SW 1271 (cell line): ENCODE measurements at regions not wholly inside any gene's neighbourhood (a gene's known extent, or its start where the extent isn't known, plus 50 kb on each side); places are given as distances from the start of the nearest gene placed in this dataset.

Experiments
- DNase-seq, 2 experiments: peaks; one replicate each; lab custom pipeline; 2025; lab: John Stamatoyannopoulos, UW

GRCh38 chr7:136665878-136666509, 202.5 kb upstream of the CHRM2 start:
- DNase-seq, result no peak

GRCh38 chr7:136664537-136664936, 203.9 kb upstream of the CHRM2 start:
- no peak for DNase-seq

GRCh38 chr7:136657482-136657921, 210.9 kb upstream of the CHRM2 start:
- DNase-seq, result no peak

GRCh38 chr7:136656516-136656915, 211.9 kb upstream of the CHRM2 start:
- no peak for DNase-seq

GRCh38 chr7:136655414-136655813, 213.0 kb upstream of the CHRM2 start:
- DNase-seq, result no peak

GRCh38 chr7:136654406-136654805, 214.0 kb upstream of the CHRM2 start:
- DNase-seq, result no peak

- no peak for DNase-seq
Measured at GRCh38 chr7:136652635-136653370, 215.6 kb upstream of the CHRM2 start.

GRCh38 chr7:136640977-136641376, 227.5 kb upstream of the CHRM2 start:
- no peak for DNase-seq

GRCh38 chr7:136637813-136638212, 230.6 kb upstream of the CHRM2 start:
- DNase-seq, result no peak

- DNase-seq, result no peak
Measured at GRCh38 chr7:136635751-136636150, 232.7 kb upstream of the CHRM2 start.

GRCh38 chr7:136618818-136619217, 249.6 kb upstream of the CHRM2 start:
- DNase-seq, result no peak

GRCh38 chr7:136617176-136617575, 251.3 kb upstream of the CHRM2 start:
- DNase-seq, result no peak

GRCh38 chr7:136605532-136606329, 262.7 kb upstream of the CHRM2 start:
- no peak for DNase-seq

GRCh38 chr7:136601772-136602171, 266.7 kb upstream of the CHRM2 start:
- no peak for DNase-seq

GRCh38 chr7:136600475-136600874, 268.0 kb upstream of the CHRM2 start:
- no peak for DNase-seq

GRCh38 chr7:136594739-136595144, 273.7 kb upstream of the CHRM2 start:
- no peak for DNase-seq

GRCh38 chr7:136588216-136588615, 280.2 kb upstream of the CHRM2 start:
- no peak for DNase-seq

- DNase-seq, result no peak
Measured at GRCh38 chr7:136585954-136586670, 282.3 kb upstream of the CHRM2 start.

GRCh38 chr7:136566491-136566890, 302.0 kb upstream of the CHRM2 start:
- no peak for DNase-seq

- no peak for DNase-seq
Measured at GRCh38 chr7:136555933-136556332, 312.5 kb upstream of the CHRM2 start.

- DNase-seq, result no peak
Measured at GRCh38 chr7:136551618-136552017, 316.8 kb upstream of the CHRM2 start.

GRCh38 chr7:136549756-136550155, 318.7 kb upstream of the CHRM2 start:
- no peak for DNase-seq
